ENCODE measurements at regions not wholly inside any gene's neighbourhood (a gene's known extent, or its start where the extent isn't known, plus 50 kb on each side); places are given as distances from the start of the nearest gene placed in this dataset.

- POLR2A ChIA-PET: no interaction called here
- no peak overlapping the region for H3K27ac ChIP-seq (ENCODE audit: control insufficient read depth, insufficient read depth)
- H3K79me2 ChIP-seq (ENCODE audit: control insufficient read depth, insufficient read depth, low read length): no peaks in the 10 kb centered on the region
- ATAC-seq (no peak), DNase-seq (ENCODE audit: low read depth, low spot score) (no peak), FAIRE-seq (no peak)
- H4K20me1 ChIP-seq (ENCODE audit: control insufficient read depth, insufficient read depth): no peaks in the 10 kb centered on the region
- no peak overlapping the region for H3K9ac ChIP-seq (ENCODE audit: control insufficient read depth, insufficient read depth, low read length)
- SMC1A ChIA-PET (ENCODE audit: uncharacterized antibody, unreplicated experiment): no interaction called here
- no TSS peak for BruUV-seq (replicated peaks)
- no peaks in the 10 kb centered on the region for H3K4me1 ChIP-seq (ENCODE audit: control insufficient read depth, insufficient read depth, low read length)
- H3K4me3 ChIP-seq: no peak overlapping the region
- in situ Hi-C loops (cut with MboI) (no loop called here), intact Hi-C loops (cut with micrococcal nuclease; ENCODE audit: unreplicated experiment) (no loop called here)
- 47% methylated on average over 5 of the region's 8 CpGs for WGBS (ENCODE audit: insufficient coverage, insufficient replicate concordance, low lambda C conversion rate, missing lambda C conversion rate)
- H3K36me3 ChIP-seq (ENCODE audit: control insufficient read depth in 2 of 2, insufficient read depth in 2 of 2, low read length in 1 of 2): no peaks in the 10 kb centered on the region
- no peak for TF ChIP-seq BMI1 (IDR thresholded peaks at IDR 0.05; ENCODE audit: borderline replicate concordance)
- no peak for TF ChIP-seq EZH2 (IDR thresholded peaks at IDR 0.05; ENCODE audit: borderline replicate concordance, control insufficient read depth, low read depth, low read length)
- no peak for TF ChIP-seq ESRRA (IDR thresholded peaks at IDR 0.05; ENCODE audit: low read length)
- no peak for TF ChIP-seq SUZ12 (IDR thresholded peaks at IDR 0.05; ENCODE audit: unreplicated experiment)
- no peak for TF ChIP-seq HDAC2 (IDR thresholded peaks at IDR 0.05)
- no peak for TF ChIP-seq BRCA1 (IDR thresholded peaks at IDR 0.05; ENCODE audit: low read depth, low read length)
- TF ChIP-seq BHLHE40 (IDR thresholded peaks at IDR 0.05; ENCODE audit: borderline replicate concordance in 1 of 2, low read depth in 2 of 2, low read length in 1 of 2): no peak
- TF ChIP-seq MYB (IDR thresholded peaks at IDR 0.05; ENCODE audit: borderline replicate concordance, low read depth, low read length): no peak
- no peak overlapping the region for H3K4me2 ChIP-seq (ENCODE audit: control insufficient read depth, insufficient read depth)
- CTCF ChIA-PET: interaction anchor here (1.5 kb wide), 1 partner anchor 9 kb away, joined by 4 read pairs; no protein-coding TSS in a partner anchor
- RAD21 ChIA-PET (ENCODE audit: unreplicated experiment): no interaction called here
- no peaks in the 10 kb centered on the region; the same call in 1 of the 3 replicates for H3K9me3 ChIP-seq (replicated peaks; ENCODE audit: control insufficient read depth, insufficient read depth, low read length)
- H2AFZ ChIP-seq (ENCODE audit: control insufficient read depth, low read depth, low read length): no peak overlapping the region
- no peaks in the 10 kb centered on the region for H3K27me3 ChIP-seq (replicated peaks in 1 of 2; ENCODE audit: control insufficient read depth in 2 of 2, insufficient read depth in 2 of 2, low read length in 1 of 2)
These were observed 160.3 kb upstream of the NEBL start for GRCh38 chr10:21057436-21057835.

DNA sequence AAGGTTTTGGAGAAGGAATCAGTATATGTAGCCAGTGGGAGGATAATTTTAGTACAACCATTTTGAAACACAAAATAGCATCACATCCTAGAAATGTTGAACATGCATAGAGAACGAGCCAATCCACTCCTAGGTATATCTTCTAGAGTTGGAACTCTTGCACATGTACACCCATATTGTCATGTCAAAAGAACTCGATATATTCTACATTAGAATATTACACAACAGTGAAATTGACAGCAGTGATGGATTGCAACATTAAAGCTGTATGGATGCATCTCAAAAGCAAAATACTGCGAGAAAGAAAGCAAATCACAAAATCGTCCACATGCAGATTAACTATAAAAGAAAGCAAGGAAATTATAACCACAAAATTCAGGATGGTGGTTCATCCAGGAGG, 159.3 kb upstream of the NEBL start:
- SMC1A ChIA-PET (ENCODE audit: uncharacterized antibody, unreplicated experiment): interaction anchor here (1.5 kb wide), 1 partner anchor 63 kb away, joined by 3 read pairs; no protein-coding TSS in a partner anchor
- Histone ChIP-seq H2AFZ (ENCODE audit: control insufficient read depth, low read depth, low read length) (no peak overlapping the region), H3K27me3 (replicated peaks in 1 of 2; ENCODE audit: control insufficient read depth in 2 of 2, insufficient read depth in 2 of 2, low read length in 1 of 2) (no peaks in the 10 kb centered on the region), H3K9ac (ENCODE audit: control insufficient read depth, insufficient read depth, low read length) (no peak overlapping the region), H3K4me3 (no peak overlapping the region), H3K9me3 (replicated peaks; ENCODE audit: control insufficient read depth, insufficient read depth, low read length) (no peaks in the 10 kb centered on the region; the same call in 1 of the 3 replicates), H3K27ac (ENCODE audit: control insufficient read depth, insufficient read depth) (no peak overlapping the region), H3K36me3 (ENCODE audit: control insufficient read depth in 2 of 2, insufficient read depth in 2 of 2, low read length in 1 of 2) (no peaks in the 10 kb centered on the region), H4K20me1 (ENCODE audit: control insufficient read depth, insufficient read depth) (no peaks in the 10 kb centered on the region), H3K4me1 (ENCODE audit: control insufficient read depth, insufficient read depth, low read length) (no peaks in the 10 kb centered on the region), H3K4me2 (ENCODE audit: control insufficient read depth, insufficient read depth) (no peak overlapping the region), H3K79me2 (ENCODE audit: control insufficient read depth, insufficient read depth, low read length) (no peaks in the 10 kb centered on the region)
- in situ Hi-C loops (cut with MboI): no loop called here
- RAD21 ChIA-PET (ENCODE audit: unreplicated experiment): no interaction called here
- FAIRE-seq: no peak
- 6% methylated on average over 4 of the region's 4 CpGs for WGBS (ENCODE audit: insufficient coverage, insufficient replicate concordance, low lambda C conversion rate, missing lambda C conversion rate)
- ATAC-seq: no peak
- no peak for DNase-seq (ENCODE audit: low read depth, low spot score)
- intact Hi-C loops (cut with micrococcal nuclease; ENCODE audit: unreplicated experiment): no loop called here
- BruUV-seq (replicated peaks): no TSS peak
- CTCF ChIA-PET: no interaction called here
- POLR2A ChIA-PET: no interaction called here
- no peak for TF ChIP-seq MLLT1 (IDR thresholded peaks at IDR 0.05)
- no peak for TF ChIP-seq NR2C1 (IDR thresholded peaks at IDR 0.05)
- TF ChIP-seq PKNOX1 (IDR thresholded peaks at IDR 0.05): no peak
- TF ChIP-seq EGR1 (IDR thresholded peaks at IDR 0.05; ENCODE audit: borderline replicate concordance in 1 of 2, low read depth in 2 of 2, low read length in 2 of 2): no peak
- TF ChIP-seq, protein P1, sequence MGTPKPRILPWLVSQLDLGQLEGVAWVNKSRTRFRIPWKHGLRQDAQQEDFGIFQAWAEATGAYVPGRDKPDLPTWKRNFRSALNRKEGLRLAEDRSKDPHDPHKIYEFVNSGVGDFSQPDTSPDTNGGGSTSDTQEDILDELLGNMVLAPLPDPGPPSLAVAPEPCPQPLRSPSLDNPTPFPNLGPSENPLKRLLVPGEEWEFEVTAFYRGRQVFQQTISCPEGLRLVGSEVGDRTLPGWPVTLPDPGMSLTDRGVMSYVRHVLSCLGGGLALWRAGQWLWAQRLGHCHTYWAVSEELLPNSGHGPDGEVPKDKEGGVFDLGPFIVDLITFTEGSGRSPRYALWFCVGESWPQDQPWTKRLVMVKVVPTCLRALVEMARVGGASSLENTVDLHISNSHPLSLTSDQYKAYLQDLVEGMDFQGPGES (IDR thresholded peaks at IDR 0.05): no peak
- TF ChIP-seq NR2C2 (IDR thresholded peaks at IDR 0.05; ENCODE audit: borderline replicate concordance, control insufficient read depth, insufficient read length, low read depth): no peak
